IMR-90 (cell line): ENCODE measurements at regions not wholly inside any gene's neighbourhood (a gene's known extent, or its start where the extent isn't known, plus 50 kb on each side); places are given as distances from the start of the nearest gene placed in this dataset.

Source experiments
- ATAC-seq: fragments of 200-7000 bp; cut with Tn5 transposase; 2 replicates; pipeline ENCODE4 v1.9.1; 2020; ENCODE audit warnings: low read depth, mild to moderate bottlenecking, moderate library complexity
- BruUV-seq: library from RNA; stranded (reverse); fragments of 400-500 nt; replicated peaks from 2 replicates; lab custom pipeline; 2021; lab: Mats Ljungman, UMichigan
- CTCF ChIA-PET: fragments of 300-600 bp; formaldehyde crosslinking; extraction: SDS; loops from one replicate; lab custom pipeline; 2021; ENCODE audit warnings: antibody characterized with exemption; lab: Yijun Ruan, JAX
- POLR2A ChIA-PET: fragments of 300-600 bp; sonication (Branson Sonifier 250); formaldehyde crosslinking; loops from one replicate; lab custom pipeline; 2022; ENCODE audit warnings: antibody characterized with exemption; ENCODE audit not compliant: unreplicated experiment; lab: Charles Lee
- DNase-seq: peaks from one replicate; pipeline ENCODE4 v3.0.0; 2013
- H2AFZ ChIP-seq: replicated peaks from 2 replicates; pipeline ENCODE3; 2013; ENCODE audit warnings: low read length, mild to moderate bottlenecking; ENCODE audit not compliant: poor library complexity
- H2AK5ac ChIP-seq: 2 replicates; pipeline ENCODE4 v1.6.1; 2013; ENCODE audit warnings: low read depth, low read length, inconsistent platforms
- H2AK9ac ChIP-seq: replicated peaks from 2 replicates; pipeline ENCODE3; 2013; ENCODE audit warnings: mild to moderate bottlenecking, low read depth, low read length, moderate library complexity; ENCODE audit not compliant: poor library complexity
- H2BK120ac ChIP-seq: 2 replicates; pipeline ENCODE4 v1.6.1; 2013; ENCODE audit warnings: low read depth, low read length, inconsistent platforms
- H2BK15ac ChIP-seq: 3 replicates; pipeline ENCODE4 v1.6.1; 2013; ENCODE audit warnings: low read depth, low read length, inconsistent platforms
- H2BK20ac ChIP-seq: 2 replicates; pipeline ENCODE4 v1.6.1; 2013; ENCODE audit warnings: low read depth, mild to moderate bottlenecking, inconsistent platforms, low read length, moderate library complexity
- H2BK5ac ChIP-seq: 2 replicates; pipeline ENCODE4 v1.6.1; 2013; ENCODE audit warnings: mild to moderate bottlenecking, low read depth, low read length, inconsistent platforms; ENCODE audit not compliant: poor library complexity, severe bottlenecking
- H3K14ac ChIP-seq: replicated peaks from 2 replicates; pipeline ENCODE4 v1.6.1; 2013; ENCODE audit warnings: low read depth, low read length, inconsistent platforms
- H3K18ac ChIP-seq: 2 replicates; pipeline ENCODE4 v1.6.1; 2013; ENCODE audit warnings: low read depth, low read length, control low read depth
- H3K23ac ChIP-seq: 2 replicates; pipeline ENCODE4 v1.6.1; 2013; ENCODE audit warnings: low read depth, low read length, inconsistent platforms
- H3K27ac ChIP-seq: 2 replicates; pipeline ENCODE4 v1.5.1; 2013; ENCODE audit warnings: mild to moderate bottlenecking, control low read depth, low read length; ENCODE audit not compliant: insufficient read depth
- H3K27me3 ChIP-seq: 2 replicates; pipeline ENCODE4 v1.6.1; 2013; ENCODE audit warnings: low read length; ENCODE audit not compliant: control insufficient read depth, insufficient read depth
- H3K36me3 ChIP-seq: 2 replicates; pipeline ENCODE4 v1.6.1; 2013; ENCODE audit warnings: low read length, mixed read lengths; ENCODE audit not compliant: control insufficient read depth, insufficient read depth
- H3K4ac ChIP-seq: 2 replicates; pipeline ENCODE4 v1.6.1; 2013; ENCODE audit warnings: low read depth, low read length, inconsistent platforms
- H3K4me1 ChIP-seq: 2 replicates; pipeline ENCODE4 v1.6.1; 2013; ENCODE audit warnings: low read length, mixed read lengths; ENCODE audit not compliant: control insufficient read depth, insufficient read depth
- H3K4me2 ChIP-seq: 2 replicates; pipeline ENCODE4 v1.6.1; 2013; ENCODE audit warnings: low read depth, mild to moderate bottlenecking, control low read depth, low read length, moderate library complexity
- H3K4me3 ChIP-seq: 2 replicates; pipeline ENCODE4 v1.5.1; 2013; ENCODE audit warnings: low read depth, mild to moderate bottlenecking, control low read depth, low read length, moderate library complexity; ENCODE audit not compliant: insufficient read depth
- H3K56ac ChIP-seq: 2 replicates; pipeline ENCODE4 v1.6.1; 2013; ENCODE audit warnings: low read length, inconsistent platforms; ENCODE audit not compliant: insufficient read depth; ENCODE audit errors: extremely low read depth
- H3K79me1 ChIP-seq, 2 experiments: 2 replicates each; pipeline ENCODE4 v1.6.1; 2013; ENCODE audit warnings: low read length in 2 of 2, inconsistent platforms in 1 of 2, low read depth in 1 of 2
- H3K9ac ChIP-seq: 2 replicates; pipeline ENCODE4 v1.6.1; 2013; ENCODE audit warnings: low read depth, low read length, control low read depth
- H3K9me1 ChIP-seq: 2 replicates; pipeline ENCODE4 v1.6.1; 2013; ENCODE audit warnings: low read length, inconsistent platforms; ENCODE audit not compliant: insufficient read depth
- H3K9me3 ChIP-seq: 2 replicates; pipeline ENCODE4 v1.6.1; 2013; ENCODE audit warnings: low read length; ENCODE audit not compliant: control insufficient read depth, insufficient read depth
- H4K20me1 ChIP-seq: 2 replicates; pipeline ENCODE4 v1.6.1; 2013; ENCODE audit warnings: low read length, inconsistent platforms; ENCODE audit not compliant: insufficient read depth
- H4K5ac ChIP-seq: 2 replicates; pipeline ENCODE4 v1.6.1; 2013; ENCODE audit warnings: mild to moderate bottlenecking, low read depth, low read length, control low read depth
- H4K8ac ChIP-seq, 2 experiments: 2 replicates each; pipeline ENCODE4 v1.6.1; 2013; ENCODE audit warnings: low read depth in 2 of 2, low read length in 2 of 2, control low read depth in 1 of 2, inconsistent platforms in 1 of 2
- H4K91ac ChIP-seq: 2 replicates; pipeline ENCODE4 v1.6.1; 2013; ENCODE audit warnings: low read depth, low read length, inconsistent platforms; ENCODE audit not compliant: insufficient read depth
- CEBPB ChIP-seq: IDR thresholded peaks from 2 replicates; pipeline ENCODE4 v1.6.1; 2012; ENCODE audit warnings: low read depth, low read length, improper control_type of control experiment
- CHD1 ChIP-seq: IDR thresholded peaks from 2 replicates; pipeline ENCODE4 v1.6.1; 2012; ENCODE audit warnings: low read depth, low read length, improper control_type of control experiment
- MAFK ChIP-seq: IDR thresholded peaks from 2 replicates; pipeline ENCODE4 v1.6.1; 2012; ENCODE audit warnings: low read depth, low read length, improper control_type of control experiment
- MAZ ChIP-seq: IDR thresholded peaks from 2 replicates; pipeline ENCODE4 v1.6.1; 2012; ENCODE audit warnings: low read depth, mild to moderate bottlenecking, low read length, improper control_type of control experiment, moderate library complexity, borderline replicate concordance
- MXI1 ChIP-seq: IDR thresholded peaks from 2 replicates; pipeline ENCODE4 v1.6.1; 2012; ENCODE audit warnings: low read depth, mild to moderate bottlenecking, low read length, moderate library complexity, borderline replicate concordance
- NFE2L2 ChIP-seq: fragments of 150-350 bp; IDR thresholded peaks from 2 replicates; pipeline ENCODE4 v1.6.1; 2016; ENCODE audit warnings: low read depth, mild to moderate bottlenecking, low read length
- POLR2A ChIP-seq: IDR thresholded peaks from 2 replicates; pipeline ENCODE4 v1.6.1; 2012; ENCODE audit warnings: mild to moderate bottlenecking, low read depth, low read length
- RAD21 ChIP-seq: IDR thresholded peaks from 2 replicates; pipeline ENCODE4 v1.6.1; 2012; ENCODE audit warnings: low read length, improper control_type of control experiment
- RCOR1 ChIP-seq: IDR thresholded peaks from 2 replicates; pipeline ENCODE4 v1.6.1; 2012; ENCODE audit warnings: mild to moderate bottlenecking, low read length, improper control_type of control experiment; ENCODE audit not compliant: insufficient replicate concordance
- SMC3 ChIP-seq: fragments of 150-350 bp; IDR thresholded peaks from 2 replicates; pipeline ENCODE4 v1.6.1; 2016; ENCODE audit warnings: low read depth, mild to moderate bottlenecking, antibody characterized with exemption, low read length, moderate library complexity
- WGBS, 2 experiments: methylation state at CpG; one replicate each; pipeline versions ENCODE4 v1.1.5 to v1.1.7; 2013; ENCODE audit warnings: missing lambda C conversion rate in 2 of 2; ENCODE audit not compliant: insufficient read length in 1 of 2; ENCODE audit errors: extremely low coverage in 2 of 2; 5-methylcytosine and 5-hydroxymethylcytosine counted together
- dilution Hi-C: fragments of 300-500 bp; cut with HindIII; formaldehyde crosslinking; loops from one replicate; pipeline ENCODE4 v1.14.3; 2018; ENCODE audit warnings: low sequenced_read_pairs; ENCODE audit not compliant: unreplicated experiment
- in situ Hi-C: fragments of 300-500 bp; cut with MboI; formaldehyde crosslinking; loops from 3 replicates; pipeline ENCODE4 v1.14.3; 2019; ENCODE audit warnings: low sequenced_read_pairs, inconsistent platforms, mixed read lengths
- intact Hi-C: fragments of 100-400 bp; cut with micrococcal nuclease; formaldehyde crosslinking; loops from 2 replicates; pipeline ENCODE4 v1.10.0; 2022
- TF ChIP-seq, protein P1 (sequence below): fragments of 150-350 bp; IDR thresholded peaks from 2 replicates; pipeline ENCODE4 v1.6.1; 2016; ENCODE audit warnings: low read depth, mild to moderate bottlenecking, low read length, moderate library complexity, borderline replicate concordance
- TF ChIP-seq, protein P2 (sequence below): conservative IDR thresholded peaks from 2 replicates; pipeline ENCODE4 v1.5.1; 2012; ENCODE audit warnings: mild to moderate bottlenecking, low read depth, low read length, improper control_type of control experiment

DNA sequence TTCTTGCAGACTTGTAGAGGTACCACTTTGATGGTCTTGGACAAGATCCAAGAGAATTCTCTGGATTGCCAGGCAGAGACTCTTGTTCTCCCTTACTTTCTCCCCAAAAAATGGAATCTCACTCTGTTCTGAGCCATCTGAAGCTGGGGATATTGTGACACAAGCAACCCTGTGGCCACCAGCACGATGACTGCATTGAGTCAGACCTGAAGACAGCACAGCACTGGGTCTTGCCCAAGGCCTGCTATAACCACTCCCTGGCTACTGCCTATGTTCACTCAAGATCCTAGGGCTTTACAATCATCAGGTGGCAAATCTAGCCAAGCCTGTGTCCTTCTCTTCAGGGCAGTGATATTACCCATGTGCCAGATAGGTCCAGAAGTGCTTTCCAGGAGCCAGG is 202.5 kb upstream of the SERP2 start:
- Histone ChIP-seq H2BK5ac (no peak overlapping the region), H3K4me3 (no peak overlapping the region), H3K27me3 (no peaks in the 10 kb centered on the region; the same call in 1 of the 2 replicates), H2AK5ac (no peak overlapping the region), H4K8ac (no peak overlapping the region), H3K9me1 (peaks cover 8% of the 10 kb centered on the region), H3K4ac (no peak overlapping the region), H2BK120ac (no peak overlapping the region), H3K56ac (no peak overlapping the region), H2BK20ac (no peak overlapping the region), H4K5ac (no peak overlapping the region), H4K20me1 (no peaks in the 10 kb centered on the region), H3K18ac (no peak overlapping the region), H3K9ac (no peak overlapping the region), H3K79me1 (no peaks in the 10 kb centered on the region), H3K9me3 (no peaks in the 10 kb centered on the region), H3K27ac (no peak overlapping the region), H2AK9ac (no peak overlapping the region), H3K4me1 (peaks cover 12% of the 10 kb centered on the region), H3K23ac (no peak overlapping the region), H3K14ac (no peak overlapping the region), H4K91ac (no peak overlapping the region), H3K4me2 (no peak overlapping the region), H2BK15ac (no peak overlapping the region), H2AFZ (no peak overlapping the region), H3K36me3 (no peaks in the 10 kb centered on the region)
- in situ Hi-C loops = no loop called here
- ChIA-PET POLR2A (no interaction called here), CTCF (no interaction called here)
- intact Hi-C loops = no loop called here
- dilution Hi-C loops = no loop called here
- 60% methylated on average over 1 of the region's 1 CpG; no CpG with 5 or more reads in 1 of the 2 experiments for WGBS, 2 experiments
- BruUV-seq = no TSS peak
- no peak for ATAC-seq
- DNase-seq = no peak
- TF ChIP-seq CEBPB = no peak
- TF ChIP-seq MXI1 = no peak
- TF ChIP-seq NFE2L2 = no peak
- TF ChIP-seq, protein P1, sequence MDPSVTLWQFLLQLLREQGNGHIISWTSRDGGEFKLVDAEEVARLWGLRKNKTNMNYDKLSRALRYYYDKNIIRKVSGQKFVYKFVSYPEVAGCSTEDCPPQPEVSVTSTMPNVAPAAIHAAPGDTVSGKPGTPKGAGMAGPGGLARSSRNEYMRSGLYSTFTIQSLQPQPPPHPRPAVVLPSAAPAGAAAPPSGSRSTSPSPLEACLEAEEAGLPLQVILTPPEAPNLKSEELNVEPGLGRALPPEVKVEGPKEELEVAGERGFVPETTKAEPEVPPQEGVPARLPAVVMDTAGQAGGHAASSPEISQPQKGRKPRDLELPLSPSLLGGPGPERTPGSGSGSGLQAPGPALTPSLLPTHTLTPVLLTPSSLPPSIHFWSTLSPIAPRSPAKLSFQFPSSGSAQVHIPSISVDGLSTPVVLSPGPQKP = no peak
- TF ChIP-seq MAFK = no peak
- no peak for TF ChIP-seq SMC3
- TF ChIP-seq CHD1 = no peak
- TF ChIP-seq POLR2A = no peak
- TF ChIP-seq, protein P2, sequence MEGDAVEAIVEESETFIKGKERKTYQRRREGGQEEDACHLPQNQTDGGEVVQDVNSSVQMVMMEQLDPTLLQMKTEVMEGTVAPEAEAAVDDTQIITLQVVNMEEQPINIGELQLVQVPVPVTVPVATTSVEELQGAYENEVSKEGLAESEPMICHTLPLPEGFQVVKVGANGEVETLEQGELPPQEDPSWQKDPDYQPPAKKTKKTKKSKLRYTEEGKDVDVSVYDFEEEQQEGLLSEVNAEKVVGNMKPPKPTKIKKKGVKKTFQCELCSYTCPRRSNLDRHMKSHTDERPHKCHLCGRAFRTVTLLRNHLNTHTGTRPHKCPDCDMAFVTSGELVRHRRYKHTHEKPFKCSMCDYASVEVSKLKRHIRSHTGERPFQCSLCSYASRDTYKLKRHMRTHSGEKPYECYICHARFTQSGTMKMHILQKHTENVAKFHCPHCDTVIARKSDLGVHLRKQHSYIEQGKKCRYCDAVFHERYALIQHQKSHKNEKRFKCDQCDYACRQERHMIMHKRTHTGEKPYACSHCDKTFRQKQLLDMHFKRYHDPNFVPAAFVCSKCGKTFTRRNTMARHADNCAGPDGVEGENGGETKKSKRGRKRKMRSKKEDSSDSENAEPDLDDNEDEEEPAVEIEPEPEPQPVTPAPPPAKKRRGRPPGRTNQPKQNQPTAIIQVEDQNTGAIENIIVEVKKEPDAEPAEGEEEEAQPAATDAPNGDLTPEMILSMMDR = no peak
- no peak for TF ChIP-seq MAZ
- no peak for TF ChIP-seq RAD21
- no peak for TF ChIP-seq RCOR1
